HEK293 (cell line): ENCODE measurements at regions not wholly inside any gene's neighbourhood (a gene's known extent, or its start where the extent isn't known, plus 50 kb on each side); places are given as distances from the start of the nearest gene placed in this dataset.

Experiments
- HOXC10 ChIP-seq: sonication (generic); formaldehyde crosslinking; IDR thresholded peaks from 2 replicates; pipeline ENCODE4 v1.8.1; 2023; ENCODE audit warnings: mild to moderate bottlenecking, missing genetic modification reagents
- YY1 ChIP-seq: fragments of 450-650 bp; formaldehyde crosslinking; IDR thresholded peaks from 2 replicates; pipeline ENCODE4 v1.5.1; 2018; ENCODE audit warnings: missing biosample characterization, missing genetic modification characterization
- ZNF274 ChIP-seq, 2 experiments: fragments of 200-500 bp in 1 of 2; fragments of 450-650 bp in 1 of 2; sonication (Bioruptor generic) in 1 of 2; formaldehyde crosslinking in 1 of 2; IDR thresholded peaks; 2 replicates each; pipeline versions ENCODE4 v1.5.1 to v1.6.1; 2014 to 2016; ENCODE audit warnings: borderline replicate concordance in 1 of 2, inconsistent platforms in 1 of 2, low read length in 1 of 2, missing biosample characterization in 1 of 2, missing genetic modification characterization in 1 of 2
- ZNF423 ChIP-seq: fragments of 450-650 bp; formaldehyde crosslinking; IDR thresholded peaks from 2 replicates; pipeline ENCODE4 v1.5.1; 2016; ENCODE audit warnings: missing biosample characterization, missing genetic modification characterization
- TF ChIP-seq, protein P1 (sequence below): fragments of 450-650 bp; formaldehyde crosslinking; IDR thresholded peaks from 2 replicates; pipeline ENCODE4 v1.5.1; 2016; ENCODE audit warnings: missing biosample characterization, missing genetic modification characterization

DNA sequence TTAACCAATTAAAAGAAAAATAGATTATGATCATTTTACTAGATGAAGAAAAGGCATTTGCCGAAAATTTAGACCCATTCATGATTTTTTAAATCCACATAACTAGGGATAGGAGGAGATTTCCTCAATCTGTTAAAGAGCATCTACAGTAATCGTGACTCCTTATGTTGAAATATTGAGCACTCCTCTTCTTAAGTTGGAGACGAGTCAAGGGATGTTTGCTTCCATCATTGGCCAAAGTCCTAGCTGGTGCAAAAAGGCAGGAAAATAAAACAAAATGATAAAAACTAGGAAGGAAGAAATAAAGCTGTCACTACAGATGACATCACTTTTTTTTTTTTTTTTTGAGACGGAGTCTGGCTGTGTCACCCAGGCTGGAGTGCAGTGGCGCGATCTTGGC, 245.6 kb upstream of the KAZN start:
- TF ChIP-seq ZNF274 (IDR thresholded peaks at IDR 0.05; ENCODE audit: low read length) (no peak), ZNF274 (tag by site-specific recombination; IDR thresholded peaks at IDR 0.05; ENCODE audit: borderline replicate concordance) (no peak), ZNF423 (tag by site-specific recombination) (no peak), YY1 (tag by site-specific recombination) (no peak), HOXC10 (CRISPR knock-in tag) (no peak)
- TF ChIP-seq, protein P1, sequence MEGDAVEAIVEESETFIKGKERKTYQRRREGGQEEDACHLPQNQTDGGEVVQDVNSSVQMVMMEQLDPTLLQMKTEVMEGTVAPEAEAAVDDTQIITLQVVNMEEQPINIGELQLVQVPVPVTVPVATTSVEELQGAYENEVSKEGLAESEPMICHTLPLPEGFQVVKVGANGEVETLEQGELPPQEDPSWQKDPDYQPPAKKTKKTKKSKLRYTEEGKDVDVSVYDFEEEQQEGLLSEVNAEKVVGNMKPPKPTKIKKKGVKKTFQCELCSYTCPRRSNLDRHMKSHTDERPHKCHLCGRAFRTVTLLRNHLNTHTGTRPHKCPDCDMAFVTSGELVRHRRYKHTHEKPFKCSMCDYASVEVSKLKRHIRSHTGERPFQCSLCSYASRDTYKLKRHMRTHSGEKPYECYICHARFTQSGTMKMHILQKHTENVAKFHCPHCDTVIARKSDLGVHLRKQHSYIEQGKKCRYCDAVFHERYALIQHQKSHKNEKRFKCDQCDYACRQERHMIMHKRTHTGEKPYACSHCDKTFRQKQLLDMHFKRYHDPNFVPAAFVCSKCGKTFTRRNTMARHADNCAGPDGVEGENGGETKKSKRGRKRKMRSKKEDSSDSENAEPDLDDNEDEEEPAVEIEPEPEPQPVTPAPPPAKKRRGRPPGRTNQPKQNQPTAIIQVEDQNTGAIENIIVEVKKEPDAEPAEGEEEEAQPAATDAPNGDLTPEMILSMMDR (tag by site-specific recombination): no peak
